ENCODE measurements at regions not wholly inside any gene's neighbourhood (a gene's known extent, or its start where the extent isn't known, plus 50 kb on each side); places are given as distances from the start of the nearest gene placed in this dataset.

DNA sequence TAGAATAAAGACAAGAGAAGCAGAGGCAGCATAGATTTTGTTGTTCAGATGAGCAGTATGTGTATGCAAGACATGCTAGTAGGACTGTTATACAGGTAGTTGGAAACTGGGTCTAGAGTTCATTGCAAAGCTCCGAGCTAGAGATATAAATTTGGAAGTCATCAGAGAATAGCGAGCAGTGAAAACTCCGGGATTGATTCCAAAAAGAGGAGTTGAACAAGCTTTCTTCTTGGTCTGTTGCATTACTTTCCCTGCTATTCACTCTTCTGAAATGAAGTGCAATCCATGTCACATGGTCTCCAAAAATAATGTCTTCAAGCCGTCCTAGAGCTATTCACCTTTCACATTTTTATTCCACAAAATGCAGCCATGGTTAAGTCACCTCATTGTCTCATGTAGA lies 67.9 kb upstream of the ZNF462 start:
- TF ChIP-seq, protein P1, sequence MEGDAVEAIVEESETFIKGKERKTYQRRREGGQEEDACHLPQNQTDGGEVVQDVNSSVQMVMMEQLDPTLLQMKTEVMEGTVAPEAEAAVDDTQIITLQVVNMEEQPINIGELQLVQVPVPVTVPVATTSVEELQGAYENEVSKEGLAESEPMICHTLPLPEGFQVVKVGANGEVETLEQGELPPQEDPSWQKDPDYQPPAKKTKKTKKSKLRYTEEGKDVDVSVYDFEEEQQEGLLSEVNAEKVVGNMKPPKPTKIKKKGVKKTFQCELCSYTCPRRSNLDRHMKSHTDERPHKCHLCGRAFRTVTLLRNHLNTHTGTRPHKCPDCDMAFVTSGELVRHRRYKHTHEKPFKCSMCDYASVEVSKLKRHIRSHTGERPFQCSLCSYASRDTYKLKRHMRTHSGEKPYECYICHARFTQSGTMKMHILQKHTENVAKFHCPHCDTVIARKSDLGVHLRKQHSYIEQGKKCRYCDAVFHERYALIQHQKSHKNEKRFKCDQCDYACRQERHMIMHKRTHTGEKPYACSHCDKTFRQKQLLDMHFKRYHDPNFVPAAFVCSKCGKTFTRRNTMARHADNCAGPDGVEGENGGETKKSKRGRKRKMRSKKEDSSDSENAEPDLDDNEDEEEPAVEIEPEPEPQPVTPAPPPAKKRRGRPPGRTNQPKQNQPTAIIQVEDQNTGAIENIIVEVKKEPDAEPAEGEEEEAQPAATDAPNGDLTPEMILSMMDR (IDR thresholded peaks at IDR 0.05; ENCODE audit: low read depth, low read length), result no peak
- DNase-seq (ENCODE audit: extremely low read depth, low read depth), result no peak

- TF ChIP-seq, protein P1 (IDR thresholded peaks at IDR 0.05; ENCODE audit: low read depth, low read length), result no peak
- no peak for DNase-seq (ENCODE audit: extremely low read depth, low read depth)
Measured at GRCh38 chr9:106796771-106797170, 66.2 kb upstream of the ZNF462 start.

- TF ChIP-seq, protein P1 (IDR thresholded peaks at IDR 0.05; ENCODE audit: low read depth, low read length), result no peak
- DNase-seq (ENCODE audit: extremely low read depth, low read depth), result no peak
Measured at GRCh38 chr9:106797299-106797698, 65.7 kb upstream of the ZNF462 start.

DNA sequence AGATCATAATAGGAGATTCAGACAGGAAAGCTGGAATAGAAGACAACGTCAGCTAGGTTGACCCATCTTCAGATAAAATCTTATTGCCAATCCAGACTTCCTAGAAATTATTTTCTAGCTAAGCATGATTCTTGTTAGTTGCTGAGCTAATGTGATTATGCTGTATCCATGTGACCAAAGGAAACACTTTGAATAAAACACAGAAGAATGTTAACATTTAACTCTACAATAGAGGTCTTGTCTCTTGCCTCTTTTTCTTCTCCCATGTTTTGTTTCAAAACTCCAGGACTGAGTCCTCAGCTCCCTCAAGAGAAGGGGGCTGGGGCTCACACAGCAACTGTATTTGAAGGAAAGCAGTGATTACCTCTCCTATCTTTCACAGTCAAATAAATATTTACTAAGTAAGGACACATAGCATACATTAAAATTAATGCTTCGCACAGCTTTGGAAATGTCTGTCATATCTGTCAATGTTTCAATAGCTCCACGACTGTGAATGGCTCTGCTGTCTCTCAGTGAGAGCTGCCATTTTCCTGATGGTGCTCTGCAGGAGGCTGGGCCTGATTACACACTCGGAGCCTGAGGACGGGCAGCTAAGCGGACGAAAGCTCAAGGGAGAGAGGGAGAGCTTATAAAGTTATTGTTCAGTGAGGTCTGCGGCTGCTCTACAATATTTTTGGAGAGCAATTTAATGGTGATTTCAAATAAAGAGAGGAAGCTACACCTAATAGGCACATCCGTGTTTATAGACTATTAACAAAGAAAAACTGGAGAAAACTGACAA lies 64.8 kb upstream of the ZNF462 start:
- TF ChIP-seq, protein P1 (IDR thresholded peaks at IDR 0.05; ENCODE audit: low read depth, low read length), result no peak
- no peak for DNase-seq (ENCODE audit: extremely low read depth, low read depth)

DNA sequence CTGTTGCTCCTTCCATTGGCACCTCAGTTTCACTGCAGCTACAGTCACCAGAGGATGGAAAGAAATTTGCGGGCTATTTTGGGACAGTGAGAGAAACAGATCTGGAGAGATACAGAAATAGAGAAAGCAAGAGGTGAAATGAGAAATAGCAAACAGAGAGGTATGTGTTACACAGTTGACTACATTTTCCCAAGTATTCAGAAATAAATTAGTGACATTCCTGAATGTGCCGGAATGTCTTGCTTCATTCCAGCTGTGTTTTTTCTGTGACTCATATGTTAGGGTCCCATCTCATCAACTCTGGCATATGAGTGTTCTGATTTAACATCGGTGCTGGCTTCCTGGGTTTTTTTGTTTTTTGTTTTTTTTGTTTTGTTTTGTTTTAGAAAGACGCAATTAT lies 63.8 kb upstream of the ZNF462 start:
- TF ChIP-seq, protein P1 (IDR thresholded peaks at IDR 0.05; ENCODE audit: low read depth, low read length), result no peak
- DNase-seq (ENCODE audit: extremely low read depth, low read depth), result peak; percentile 8

- DNase-seq (ENCODE audit: extremely low read depth, low read depth), result no peak
- TF ChIP-seq, protein P1 (IDR thresholded peaks at IDR 0.05; ENCODE audit: low read depth, low read length), result no peak
Measured at GRCh38 chr9:106800701-106801270, 62.2 kb upstream of the ZNF462 start.

- TF ChIP-seq, protein P1 (IDR thresholded peaks at IDR 0.05; ENCODE audit: low read depth, low read length), result no peak
- no peak for DNase-seq (ENCODE audit: extremely low read depth, low read depth)
Measured at GRCh38 chr9:106801816-106802215, 61.1 kb upstream of the ZNF462 start.
